B cell (primary cell): ENCODE measurements at regions not wholly inside any gene's neighbourhood (a gene's known extent, or its start where the extent isn't known, plus 50 kb on each side); places are given as distances from the start of the nearest gene placed in this dataset.

ENCODE experiments used
- ATAC-seq: fragments of 200-7000 bp; cut with Tn5 transposase; one replicate; pipeline ENCODE4 v1.10.0; 2021; ENCODE audit warnings: low read depth, mild to moderate bottlenecking, moderate number of reproducible peaks, moderate library complexity
- CTCF ChIA-PET: fragments of 350-600 bp; sonication (Branson Sonifier 250); formaldehyde crosslinking; loops from one replicate; lab custom pipeline; 2021; ENCODE audit warnings: antibody characterized with exemption, inconsistent platforms; lab: Charles Lee
- POLR2A ChIA-PET: fragments of 350-600 bp; sonication (Branson Sonifier 250); formaldehyde crosslinking; loops from one replicate; lab custom pipeline; 2021; ENCODE audit warnings: antibody characterized with exemption; lab: Charles Lee
- DNase-seq: peaks from one replicate; pipeline ENCODE4 v3.0.0; 2013
- H2AFZ ChIP-seq: 2 replicates; pipeline ENCODE4 v1.6.1; 2012; ENCODE audit warnings: mild to moderate bottlenecking, low read depth, low read length; ENCODE audit not compliant: insufficient read depth, poor library complexity, severe bottlenecking
- H3K27ac ChIP-seq, 2 donors: 1 replicate in 1 of 2; 2 replicates in 1 of 2; pipeline ENCODE4 v1.5.1; 2012 to 2013; ENCODE audit warnings: low read length in 2 of 2, mild to moderate bottlenecking in 2 of 2, moderate library complexity in 1 of 2
- H3K27me3 ChIP-seq, 4 experiments: fragments of 200-600 bp in 1 of 4; sonication (generic) in 1 of 4; replicated peaks in 1 of 4; 1 replicate in 2 of 4; 2 replicates in 2 of 4; pipeline versions ENCODE4 v1.6.1 to v1.7.0; 2013 to 2016; ENCODE audit warnings: low read length in 3 of 4, mild to moderate bottlenecking in 2 of 4, mixed read lengths in 1 of 4, moderate library complexity in 1 of 4; ENCODE audit not compliant: insufficient read depth in 4 of 4, control insufficient read depth in 3 of 4; ENCODE audit errors: control extremely low read depth in 1 of 4
- H3K36me3 ChIP-seq, 2 experiments: replicated peaks in 1 of 2; 1 replicate in 1 of 2; 2 replicates in 1 of 2; pipeline versions ENCODE4 v1.6.1 to v1.7.1; 2013; ENCODE audit warnings: low read length in 1 of 2; ENCODE audit not compliant: insufficient read depth in 2 of 2, control insufficient read depth in 1 of 2; ENCODE audit errors: control extremely low read depth in 1 of 2, extremely low read depth in 1 of 2
- H3K4me1 ChIP-seq, 2 donors: fragments of 200-600 bp in 1 of 2; sonication (generic) in 1 of 2; 1 replicate in 1 of 2; 2 replicates in 1 of 2; pipeline versions ENCODE4 v1.5.1 to v1.6.1; 2013 to 2017; ENCODE audit warnings: low read length in 2 of 2; ENCODE audit not compliant: control insufficient read depth in 2 of 2, insufficient read depth in 2 of 2
- H3K4me2 ChIP-seq: replicated peaks from 2 replicates; pipeline ENCODE3; 2012; ENCODE audit warnings: mild to moderate bottlenecking, low read depth, low read length; ENCODE audit not compliant: poor library complexity, severe bottlenecking
- H3K4me3 ChIP-seq, 5 experiments: fragments of 200-600 bp in 1 of 5; sonication (generic) in 1 of 5; 1 replicate in 3 of 5; 2 replicates in 2 of 5; pipeline versions ENCODE4 v1.5.1 to v1.7.0; 2011 to 2016; ENCODE audit warnings: low read length in 4 of 5, mild to moderate bottlenecking in 4 of 5, low read depth in 2 of 5, control low read depth in 1 of 5, moderate library complexity in 1 of 5; ENCODE audit not compliant: insufficient read depth in 1 of 5; ENCODE audit errors: control extremely low read depth in 1 of 5, extremely low read depth in 1 of 5
- H3K79me2 ChIP-seq: fragments of 200-600 bp; sonication (generic); one replicate; pipeline ENCODE4 v1.6.0; 2016; ENCODE audit warnings: low read length; ENCODE audit not compliant: control insufficient read depth, insufficient read depth
- H3K9ac ChIP-seq: fragments of 200-600 bp; sonication (generic); 2 replicates; pipeline ENCODE4 v1.6.1; 2017; ENCODE audit warnings: mild to moderate bottlenecking, low read length, moderate library complexity
- H3K9me3 ChIP-seq, 3 donors: one replicate each; pipeline versions ENCODE4 v1.6.1 to v1.7.1; 2013; ENCODE audit warnings: low read length in 2 of 3; ENCODE audit not compliant: control insufficient read depth in 2 of 3, insufficient read depth in 1 of 3; ENCODE audit errors: control extremely low read depth in 1 of 3
- H4K20me1 ChIP-seq: 2 replicates; pipeline ENCODE4 v1.6.0; 2012; ENCODE audit warnings: mild to moderate bottlenecking, low read length; ENCODE audit not compliant: insufficient read depth, control insufficient read depth, poor library complexity, severe bottlenecking
- H3K27ac Mint-ChIP-seq: one replicate; pipeline ENCODE4 v1.8.0; 2021; ENCODE audit warnings: mixed read lengths
- H3K27me3 Mint-ChIP-seq: one replicate; pipeline ENCODE4 v1.8.0; 2021; ENCODE audit warnings: mixed read lengths
- H3K4me1 Mint-ChIP-seq: one replicate; pipeline ENCODE4 v1.8.0; 2021; ENCODE audit warnings: mixed read lengths
- H3K4me3 Mint-ChIP-seq: one replicate; pipeline ENCODE4 v1.8.0; 2021; ENCODE audit warnings: mixed read lengths
- H3K9me3 Mint-ChIP-seq: one replicate; pipeline ENCODE4 v1.8.0; 2022; ENCODE audit warnings: mixed read lengths; ENCODE audit not compliant: insufficient read depth
- EZH2 ChIP-seq: IDR thresholded peaks from 2 replicates; pipeline ENCODE4 v1.6.1; 2012; ENCODE audit warnings: borderline replicate concordance, low read depth, mild to moderate bottlenecking, moderate library complexity, low read length; ENCODE audit not compliant: insufficient read depth, poor library complexity, severe bottlenecking
- WGBS: methylation state at CpG from one replicate; pipeline ENCODE4 v1.1.5; 2013; ENCODE audit warnings: missing lambda C conversion rate; ENCODE audit not compliant: insufficient coverage; 5-methylcytosine and 5-hydroxymethylcytosine counted together
- intact Hi-C: fragments of 100-400 bp; cut with micrococcal nuclease; formaldehyde crosslinking; loops from one replicate; pipeline ENCODE4 v1.10.0; 2022
- TF ChIP-seq, protein P1 (sequence below): fragments of 200-600 bp; IDR thresholded peaks from one replicate; pipeline ENCODE4 v1.8.0; 2022; ENCODE audit warnings: antibody characterized with exemption, mild to moderate bottlenecking

DNA sequence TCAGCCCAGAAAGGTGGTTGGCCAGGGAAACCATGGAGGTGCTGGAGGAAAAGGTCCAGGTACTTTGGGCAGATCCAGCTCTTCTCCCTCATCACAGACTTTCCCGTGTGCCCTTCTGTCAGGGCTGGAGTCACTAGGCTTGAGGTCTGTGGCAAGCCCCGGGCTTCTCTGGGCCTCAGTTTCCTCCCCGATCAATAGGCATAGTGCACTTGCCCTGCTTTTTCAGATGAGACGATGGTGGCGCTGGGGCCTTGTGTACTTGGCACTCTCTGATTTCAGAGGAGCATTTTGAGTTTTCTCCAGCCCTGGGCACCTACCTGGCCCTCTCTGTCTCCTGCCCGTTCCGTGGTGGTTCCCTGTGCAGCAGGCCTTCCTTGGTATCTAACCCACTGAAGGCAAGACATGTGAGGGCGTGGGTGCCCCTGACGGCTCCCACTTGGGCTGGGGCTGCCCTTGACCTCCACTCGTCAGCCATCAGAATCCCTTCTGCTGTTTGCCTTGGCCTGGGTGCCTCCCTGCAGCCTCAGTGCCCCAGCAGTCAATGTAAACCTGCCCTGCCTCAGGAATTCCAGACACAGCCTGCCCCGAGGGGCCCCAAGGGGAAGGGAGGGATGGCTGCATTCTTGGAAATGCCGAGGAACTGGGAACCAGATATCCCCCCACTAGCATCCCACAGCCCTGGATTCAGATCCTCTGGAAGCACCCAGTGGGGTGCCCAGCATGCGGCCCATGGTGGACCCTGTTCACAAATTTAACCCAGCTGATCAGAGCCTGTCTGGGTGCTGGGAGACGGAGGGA lies 66.3 kb upstream of the COL5A1 start:
- H3K4me1 ChIP-seq = peaks cover 4 to 6% of the 10 kb centered on the region in 2 donors
- H3K9ac ChIP-seq = no peak overlapping the region
- H3K79me2 ChIP-seq = no peaks in the 10 kb centered on the region
- ChIA-PET CTCF (no interaction called here), POLR2A (no interaction called here)
- 95% methylated on average over 12 of the region's 14 CpGs for WGBS
- TF ChIP-seq, protein P1, sequence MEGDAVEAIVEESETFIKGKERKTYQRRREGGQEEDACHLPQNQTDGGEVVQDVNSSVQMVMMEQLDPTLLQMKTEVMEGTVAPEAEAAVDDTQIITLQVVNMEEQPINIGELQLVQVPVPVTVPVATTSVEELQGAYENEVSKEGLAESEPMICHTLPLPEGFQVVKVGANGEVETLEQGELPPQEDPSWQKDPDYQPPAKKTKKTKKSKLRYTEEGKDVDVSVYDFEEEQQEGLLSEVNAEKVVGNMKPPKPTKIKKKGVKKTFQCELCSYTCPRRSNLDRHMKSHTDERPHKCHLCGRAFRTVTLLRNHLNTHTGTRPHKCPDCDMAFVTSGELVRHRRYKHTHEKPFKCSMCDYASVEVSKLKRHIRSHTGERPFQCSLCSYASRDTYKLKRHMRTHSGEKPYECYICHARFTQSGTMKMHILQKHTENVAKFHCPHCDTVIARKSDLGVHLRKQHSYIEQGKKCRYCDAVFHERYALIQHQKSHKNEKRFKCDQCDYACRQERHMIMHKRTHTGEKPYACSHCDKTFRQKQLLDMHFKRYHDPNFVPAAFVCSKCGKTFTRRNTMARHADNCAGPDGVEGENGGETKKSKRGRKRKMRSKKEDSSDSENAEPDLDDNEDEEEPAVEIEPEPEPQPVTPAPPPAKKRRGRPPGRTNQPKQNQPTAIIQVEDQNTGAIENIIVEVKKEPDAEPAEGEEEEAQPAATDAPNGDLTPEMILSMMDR = no peak
- TF ChIP-seq EZH2 = no peak
- no peak overlapping the region for H3K4me3 Mint-ChIP-seq
- peaks cover 0 to 13% (median 0%) of the 10 kb centered on the region in 4 experiments for H3K27me3 ChIP-seq
- intact Hi-C loops = no loop called here
- ATAC-seq (no peak), DNase-seq (no peak)
- no peak overlapping the region for H3K4me2 ChIP-seq
- peaks cover 24% of the 10 kb centered on the region for H3K27me3 Mint-ChIP-seq
- H3K9me3 Mint-ChIP-seq = no peaks in the 10 kb centered on the region
- no peak overlapping the region for H3K27ac ChIP-seq
- no peak overlapping the region for H3K27ac Mint-ChIP-seq
- H2AFZ ChIP-seq = no peak overlapping the region
- H3K4me1 Mint-ChIP-seq = peaks cover 13% of the 10 kb centered on the region
- no peak overlapping the region for H3K4me3 ChIP-seq
- H4K20me1 ChIP-seq = no peaks in the 10 kb centered on the region
- H3K36me3 ChIP-seq = no peaks in the 10 kb centered on the region
- peaks cover under 1 to 18% (median 4%) of the 10 kb centered on the region in 3 donors for H3K9me3 ChIP-seq

DNA sequence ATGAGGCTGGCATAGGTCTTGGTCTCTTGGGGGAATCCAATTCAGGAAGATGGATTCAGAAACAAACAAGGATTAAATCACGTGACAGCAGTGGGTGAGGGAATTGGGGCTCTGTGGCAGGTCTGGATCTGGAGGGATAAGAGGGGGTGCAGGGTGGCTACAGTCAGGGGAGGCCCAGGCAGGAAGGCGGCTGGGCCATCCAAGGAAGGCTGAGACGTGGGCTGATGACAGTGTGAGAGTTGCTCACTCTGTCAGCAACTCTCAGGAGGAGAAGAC lies 65.8 kb upstream of the COL5A1 start:
- Mint-ChIP-seq H3K9me3 (no peaks in the 10 kb centered on the region), H3K27ac (no peak overlapping the region), H3K27me3 (peaks cover 28% of the 10 kb centered on the region), H3K4me3 (no peak overlapping the region), H3K4me1 (peaks cover 8% of the 10 kb centered on the region)
- POLR2A ChIA-PET = no interaction called here
- Histone ChIP-seq H3K4me1 (peaks cover 0 to 1% of the 10 kb centered on the region in 2 donors), H3K4me3 (no peak overlapping the region), H4K20me1 (no peaks in the 10 kb centered on the region), H3K4me2 (no peak overlapping the region), H3K36me3 (no peaks in the 10 kb centered on the region), H3K27me3 (peaks cover 0 to 13% (median 0%) of the 10 kb centered on the region in 4 experiments), H3K27ac (no peak overlapping the region), H3K9ac (no peak overlapping the region), H3K79me2 (no peaks in the 10 kb centered on the region), H3K9me3 (peaks cover 4 to 18% (median 6%) of the 10 kb centered on the region in 3 donors), H2AFZ (no peak overlapping the region)
- TF ChIP-seq EZH2 = no peak
- TF ChIP-seq, protein P1 = no peak
- CTCF ChIA-PET = no interaction called here
- WGBS = 96% methylated on average over 3 of the region's 3 CpGs
- ATAC-seq (no peak), DNase-seq (no peak)
- intact Hi-C loops = no loop called here
